OCI-LY7 (cell line): ENCODE measurements at regions not wholly inside any gene's neighbourhood (a gene's known extent, or its start where the extent isn't known, plus 50 kb on each side); places are given as distances from the start of the nearest gene placed in this dataset.

ENCODE experiments used
- CTCF ChIP-seq: fragments of 200-600 bp; sonication (generic); conservative IDR thresholded peaks from 2 replicates; pipeline ENCODE4 v1.5.1; 2014; ENCODE audit warnings: mild to moderate bottlenecking, antibody characterized with exemption, low read length, moderate library complexity, mixed read lengths
- EZH2phosphoT487 ChIP-seq: fragments of 200-600 bp; sonication (generic); IDR thresholded peaks from 2 replicates; pipeline ENCODE4 v1.6.1; 2018; ENCODE audit warnings: low read depth, borderline replicate concordance, mild to moderate bottlenecking, mixed run types, antibody characterized with exemption, low read length, moderate library complexity, mixed read lengths

- TF ChIP-seq CTCF = no peak
- TF ChIP-seq EZH2phosphoT487 = no peak
Observed at GRCh38 chr10:28190196-28190595, 112.7 kb downstream of the MPP7 start.
